AG04449 (cell line): ENCODE measurements at regions not wholly inside any gene's neighbourhood (a gene's known extent, or its start where the extent isn't known, plus 50 kb on each side); places are given as distances from the start of the nearest gene placed in this dataset.
"Not testable (repeated sequence)": the region's sequence is repeated elsewhere in the genome, so short reads cannot be mapped to it uniquely, and the experiment has no call there.

Source experiments
- CTCF ChIA-PET: fragments of 350-600 bp; formaldehyde crosslinking; extraction: SDS; loops from one replicate; lab custom pipeline; 2021; ENCODE audit warnings: antibody characterized with exemption; lab: Yijun Ruan, JAX
- POLR2A ChIA-PET: fragments of 400-600, 350-600 bp; formaldehyde crosslinking; extraction: SDS; loops from one replicate; lab custom pipeline; 2020; ENCODE audit warnings: antibody characterized with exemption, inconsistent platforms; lab: Yijun Ruan, JAX
- DNase-seq: peaks from one replicate; pipeline ENCODE4 v3.0.0-alpha.2; 2010; ENCODE audit warnings: low read depth, low spot score
- H3K4me3 ChIP-seq: 2 replicates; pipeline ENCODE4 v1.5.1; 2011; ENCODE audit warnings: low read depth, mild to moderate bottlenecking, control low read depth, low read length

DNA sequence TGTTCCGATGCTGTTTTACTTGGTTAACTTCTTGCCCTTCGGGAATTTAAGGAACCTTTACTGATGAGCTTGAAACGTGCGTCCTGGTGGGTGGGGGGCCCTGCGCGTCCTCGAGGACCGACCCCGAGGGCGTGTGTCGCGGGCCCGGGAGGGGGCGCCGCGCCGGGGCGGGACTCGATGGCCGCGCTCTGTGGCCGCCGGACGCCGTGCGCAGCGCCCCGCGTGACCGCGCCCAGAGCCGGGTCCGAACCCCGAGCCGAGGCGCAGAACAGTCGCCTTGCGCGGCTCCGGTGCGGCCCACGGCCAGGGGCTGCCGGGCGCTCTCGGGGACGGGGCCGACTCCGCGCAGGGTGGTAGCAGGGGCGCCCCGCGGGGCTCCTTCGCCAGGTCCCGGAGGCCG is 4053.5 kb upstream of the TPTE start:
- H3K4me3 ChIP-seq, POLR2A ChIA-PET, DNase-seq, CTCF ChIA-PET: not testable (repeated sequence)

DNA sequence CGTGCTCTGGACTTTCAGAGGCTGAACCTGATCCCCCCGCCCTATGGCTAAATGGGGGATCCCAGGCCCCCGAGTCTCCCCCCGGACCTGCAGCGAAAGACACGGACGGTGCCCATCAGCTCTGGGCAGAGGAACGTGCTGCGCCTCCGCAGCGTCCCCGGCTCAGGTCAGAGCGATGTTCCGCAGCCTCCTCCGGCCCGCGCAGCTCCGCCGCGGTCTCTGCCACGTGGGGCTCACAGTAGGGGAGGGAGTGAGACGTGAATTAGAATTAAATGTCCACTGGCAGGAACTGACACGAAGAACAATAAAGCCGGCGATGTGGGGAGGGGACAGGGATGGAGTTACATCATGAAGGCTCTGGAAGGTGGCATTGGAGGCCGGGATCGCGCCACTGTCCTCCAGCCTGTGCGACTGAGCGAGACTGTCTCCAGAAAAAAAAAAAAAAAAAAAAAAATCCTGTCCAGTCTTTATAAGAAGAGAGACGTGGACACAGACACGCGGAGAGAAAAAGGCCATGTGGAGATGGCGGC is 4053.0 kb upstream of the TPTE start:
- DNase-seq, POLR2A ChIA-PET, CTCF ChIA-PET, H3K4me3 ChIP-seq: not testable (repeated sequence)

DNA sequence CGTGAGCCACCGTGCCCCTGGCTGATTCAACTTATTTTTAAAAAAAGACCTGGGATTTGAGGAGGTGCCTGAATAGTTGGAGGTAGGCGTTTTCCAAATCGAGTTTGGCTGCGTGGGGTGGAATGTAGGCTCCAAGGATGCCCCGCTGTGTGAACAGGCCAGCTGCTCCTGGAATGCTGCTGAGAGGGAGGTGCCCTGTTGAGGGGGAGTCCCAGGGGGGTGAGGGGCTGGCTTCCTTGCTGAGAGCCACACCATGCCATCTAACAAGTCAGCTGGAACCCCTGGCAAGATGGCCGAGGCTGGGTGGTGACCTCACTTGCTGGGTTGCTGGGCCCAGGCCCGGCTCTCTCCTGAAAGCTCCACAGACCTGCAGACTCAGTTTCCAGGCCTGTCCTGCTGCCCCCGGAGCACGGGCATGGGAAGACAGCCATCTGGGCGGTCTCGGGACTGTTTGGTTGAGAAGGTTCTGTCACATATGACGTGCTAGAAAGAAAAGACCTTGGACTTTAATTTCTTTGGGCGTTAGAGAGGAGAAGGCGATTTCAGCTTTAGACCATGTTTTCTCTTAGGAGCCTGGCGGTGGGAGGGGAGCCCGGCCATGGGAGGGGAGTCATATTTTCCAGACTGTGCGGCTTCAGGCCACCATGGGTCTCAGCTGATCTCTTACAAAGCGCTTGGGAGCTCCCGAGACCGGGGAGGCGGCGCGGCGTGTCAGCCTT is 4047.0 kb upstream of the TPTE start:
- DNase-seq, POLR2A ChIA-PET, H3K4me3 ChIP-seq, CTCF ChIA-PET: not testable (repeated sequence)

DNA sequence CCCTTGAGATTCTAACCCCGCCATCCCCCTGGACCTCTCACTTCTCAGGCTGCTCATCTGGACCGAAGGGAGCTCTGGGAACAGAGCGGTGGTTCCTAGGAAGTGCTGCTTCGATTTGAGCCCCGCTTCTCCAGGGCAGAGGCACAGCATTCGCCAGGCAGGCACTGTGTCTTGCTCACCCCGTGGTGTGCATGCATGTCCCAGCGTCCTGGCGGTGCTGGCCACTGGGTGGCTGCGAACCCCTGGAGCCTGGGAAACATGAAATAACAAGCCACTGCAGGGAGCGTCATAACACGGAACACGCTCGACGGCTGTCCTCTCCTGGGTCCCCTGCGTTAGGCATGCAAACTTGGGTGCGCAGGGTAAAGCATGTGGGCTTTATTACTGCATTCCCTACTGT is 4040.3 kb upstream of the TPTE start:
- H3K4me3 ChIP-seq, CTCF ChIA-PET: not testable (repeated sequence)

DNA sequence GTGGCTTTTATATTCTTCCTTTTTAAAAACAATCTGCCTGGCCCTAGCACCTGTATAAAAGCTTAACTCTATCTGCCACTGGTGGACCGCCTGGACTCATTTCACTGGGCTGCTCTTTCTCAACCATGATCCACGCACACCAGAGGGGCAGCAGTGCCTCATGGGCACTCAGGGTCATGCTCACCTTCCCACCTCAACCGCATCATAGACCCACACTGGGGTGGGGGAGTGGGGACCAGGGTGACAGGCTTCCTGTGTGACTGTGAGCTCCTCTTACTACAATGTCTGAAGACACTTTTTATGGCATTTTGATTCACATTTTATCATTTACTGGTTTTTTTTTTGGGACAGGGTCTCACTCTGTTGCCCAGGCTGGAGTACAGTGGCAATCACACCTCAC is 4038.8 kb upstream of the TPTE start:
- not testable (repeated sequence) for DNase-seq

More for the DNA sequence above, 4040.3 kb upstream of the TPTE start:
- DNase-seq, POLR2A ChIA-PET: not testable (repeated sequence)

DNA sequence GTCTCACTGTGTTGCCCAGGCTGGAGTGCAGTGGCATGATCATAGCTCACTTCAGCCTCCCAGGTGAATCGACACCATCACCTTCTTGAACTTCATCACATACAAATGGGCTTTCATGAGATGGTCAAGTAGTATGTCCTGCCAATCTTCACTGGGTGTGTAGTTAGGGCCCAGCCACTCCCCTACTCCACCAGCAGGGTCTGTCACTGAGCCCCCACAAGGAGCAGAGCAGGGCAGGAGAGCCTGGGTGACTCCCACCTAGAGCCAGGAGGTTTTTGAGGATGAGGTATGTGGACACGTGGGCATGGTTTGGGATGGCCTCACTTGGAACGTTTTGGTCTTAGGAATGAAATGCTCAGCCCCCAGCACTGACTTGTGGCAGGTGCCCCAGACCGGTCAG is 4037.7 kb upstream of the TPTE start:
- H3K4me3 ChIP-seq, CTCF ChIA-PET, POLR2A ChIA-PET, DNase-seq: not testable (repeated sequence)

More for the DNA sequence above, 4038.8 kb upstream of the TPTE start:
- POLR2A ChIA-PET, H3K4me3 ChIP-seq, CTCF ChIA-PET: not testable (repeated sequence)

DNA sequence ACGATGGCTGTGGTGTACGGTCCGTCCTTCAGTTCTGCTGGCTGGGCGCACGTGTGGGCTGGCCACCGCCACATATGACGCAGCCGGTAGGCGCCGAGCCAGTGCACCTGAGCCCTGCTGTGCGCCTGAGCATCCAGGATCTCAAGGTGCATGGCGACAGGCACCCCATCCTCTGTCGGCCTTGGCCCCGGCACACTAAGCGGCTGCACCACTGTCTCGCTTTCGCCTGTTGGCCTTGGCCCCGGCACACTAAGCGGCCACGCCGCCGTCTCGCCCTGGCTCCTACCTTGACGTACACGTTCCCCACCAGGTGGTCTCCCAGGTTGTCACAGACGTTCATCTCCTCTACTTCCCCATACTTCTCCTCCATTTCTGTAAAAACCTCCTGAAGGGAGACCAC is 4034.6 kb upstream of the TPTE start:
- CTCF ChIA-PET, POLR2A ChIA-PET, H3K4me3 ChIP-seq, DNase-seq: not testable (repeated sequence)

DNA sequence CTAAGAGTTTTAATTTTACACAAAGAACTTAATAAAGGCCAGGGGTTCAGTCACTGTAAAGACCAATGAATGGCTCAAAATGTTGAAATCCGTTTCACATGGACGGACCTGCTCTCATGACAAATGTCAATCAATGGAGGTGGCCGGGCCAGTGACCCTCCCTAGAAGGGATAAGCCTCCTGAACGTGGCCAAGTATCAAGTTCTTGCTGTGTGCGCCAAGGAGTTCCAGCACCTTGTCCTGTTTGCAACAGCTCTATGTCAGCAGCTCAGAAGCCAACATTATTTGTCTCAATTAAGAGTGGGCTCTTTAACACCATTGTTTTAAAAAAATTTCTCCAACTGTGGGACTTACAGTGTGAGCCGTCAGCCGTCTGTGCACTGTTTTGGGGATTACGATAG is 4028.7 kb upstream of the TPTE start:
- H3K4me3 ChIP-seq, DNase-seq, CTCF ChIA-PET, POLR2A ChIA-PET: not testable (repeated sequence)

DNA sequence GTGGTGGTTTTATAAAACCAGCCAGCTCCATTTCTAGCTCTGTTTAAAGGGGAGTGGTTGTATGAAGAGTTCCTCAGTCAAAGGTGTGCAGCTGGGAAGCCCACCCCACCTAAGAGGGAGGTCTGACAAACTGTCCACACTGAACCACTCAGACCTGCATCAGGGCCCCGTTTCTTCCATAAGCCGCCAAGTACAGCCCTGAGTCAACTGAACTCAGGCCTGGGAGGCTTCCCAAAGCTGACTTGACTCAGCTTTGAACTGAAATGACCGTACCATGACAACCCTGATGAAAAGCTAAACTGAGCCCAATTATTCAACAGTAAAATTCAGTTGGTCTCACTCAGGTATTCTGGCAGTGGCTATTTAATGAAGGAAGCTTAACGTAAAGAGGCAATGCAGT is 4027.4 kb upstream of the TPTE start:
- H3K4me3 ChIP-seq, POLR2A ChIA-PET, CTCF ChIA-PET, DNase-seq: not testable (repeated sequence)

DNA sequence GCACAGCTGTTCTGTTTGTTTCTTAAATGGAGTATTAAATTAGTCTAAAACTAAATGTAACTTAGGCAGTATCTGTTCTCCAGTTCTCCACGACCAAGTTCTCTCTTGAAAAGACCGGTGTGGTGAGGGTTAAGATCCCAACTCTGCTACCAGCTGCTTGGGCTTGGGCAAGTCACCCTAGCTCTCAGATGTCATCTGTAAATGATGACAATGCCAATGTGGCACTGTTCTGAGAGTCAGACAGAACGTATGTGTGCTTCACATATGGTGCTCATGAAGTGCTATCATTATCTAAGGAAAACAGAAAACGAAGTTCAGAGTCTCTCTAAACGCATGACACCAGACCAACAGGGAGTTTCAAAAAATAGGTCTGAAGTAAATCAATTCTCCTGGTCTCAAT is 4025.0 kb upstream of the TPTE start:
- CTCF ChIA-PET, POLR2A ChIA-PET, H3K4me3 ChIP-seq, DNase-seq: not testable (repeated sequence)

DNA sequence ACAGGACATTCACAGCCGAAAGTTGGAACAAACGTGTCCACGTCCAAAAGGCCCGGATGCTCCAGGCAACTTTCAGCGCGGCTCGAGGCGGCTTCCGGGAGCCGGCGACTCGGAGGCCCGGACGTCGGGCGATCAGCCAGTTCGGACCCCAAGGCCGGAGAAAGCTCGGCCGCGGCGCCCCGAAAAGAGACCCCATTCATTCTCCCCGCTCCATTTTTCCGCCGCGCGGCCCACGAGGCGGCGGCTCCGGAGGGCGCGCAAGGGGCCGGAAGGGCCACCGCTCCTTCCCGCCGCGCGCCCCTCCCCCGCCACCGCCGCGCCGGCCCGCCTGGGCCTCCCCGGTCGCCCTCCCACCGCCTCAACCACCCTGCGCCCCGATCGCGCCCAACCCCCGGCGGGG is 4022.7 kb upstream of the TPTE start:
- peak overlapping the region; percentile 62 for H3K4me3 ChIP-seq
- CTCF ChIA-PET, POLR2A ChIA-PET, DNase-seq: not testable (repeated sequence)

DNA sequence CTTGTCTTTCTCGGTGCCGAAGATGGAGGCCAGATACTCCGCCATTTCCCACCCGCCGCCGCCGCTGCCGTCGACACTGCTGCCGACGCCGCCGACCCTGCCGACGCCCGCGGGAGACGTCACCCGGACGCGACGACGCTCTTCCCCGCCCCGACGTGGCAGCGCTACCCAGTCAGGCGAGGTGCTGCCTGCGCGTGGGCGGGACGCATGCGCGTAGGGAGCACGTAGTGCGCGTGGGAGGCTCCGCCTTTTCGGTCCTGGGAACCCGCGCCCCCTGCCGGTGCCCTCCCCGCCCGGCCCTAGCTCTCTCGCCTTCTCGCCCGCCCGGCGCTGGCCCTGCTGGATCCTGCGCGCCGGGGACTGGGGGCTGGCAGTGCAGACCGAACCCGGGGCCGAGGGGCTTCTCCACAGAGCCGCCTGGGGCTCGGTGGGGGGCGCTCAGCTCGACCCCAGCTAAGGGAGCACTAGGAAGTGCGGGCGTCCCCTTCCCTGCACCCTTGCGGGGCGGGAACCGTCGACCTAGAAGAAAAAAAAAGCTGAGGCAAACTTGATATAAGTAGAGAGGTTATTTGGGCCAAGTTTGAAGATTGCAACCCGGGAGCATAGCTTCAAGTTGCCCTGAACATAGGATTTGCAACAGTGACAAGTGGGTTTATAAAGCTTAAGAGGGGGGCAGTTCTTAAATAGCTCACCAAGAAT is 4022.1 kb upstream of the TPTE start:
- POLR2A ChIA-PET, CTCF ChIA-PET, H3K4me3 ChIP-seq, DNase-seq: not testable (repeated sequence)

DNA sequence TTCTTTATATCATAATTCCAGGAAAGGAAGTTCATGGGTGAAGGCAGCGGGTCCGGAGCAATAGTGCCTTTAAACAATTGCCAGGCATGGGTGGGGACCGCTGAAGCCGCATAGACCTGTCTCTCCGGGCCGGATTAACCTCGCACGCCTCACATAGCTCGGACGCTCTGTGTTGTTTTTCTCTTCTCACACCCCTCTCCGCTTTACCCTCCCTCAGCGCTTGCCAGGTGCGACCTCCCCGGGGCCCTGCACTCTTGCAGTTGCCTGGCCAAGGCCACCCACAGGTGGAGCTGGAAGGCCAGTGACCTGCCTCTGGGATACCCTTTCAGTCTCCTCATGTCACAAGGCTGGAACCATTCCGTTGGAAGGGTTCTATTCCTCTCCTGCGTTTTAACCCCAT is 4021.5 kb upstream of the TPTE start:
- DNase-seq, CTCF ChIA-PET, H3K4me3 ChIP-seq, POLR2A ChIA-PET: not testable (repeated sequence)

DNA sequence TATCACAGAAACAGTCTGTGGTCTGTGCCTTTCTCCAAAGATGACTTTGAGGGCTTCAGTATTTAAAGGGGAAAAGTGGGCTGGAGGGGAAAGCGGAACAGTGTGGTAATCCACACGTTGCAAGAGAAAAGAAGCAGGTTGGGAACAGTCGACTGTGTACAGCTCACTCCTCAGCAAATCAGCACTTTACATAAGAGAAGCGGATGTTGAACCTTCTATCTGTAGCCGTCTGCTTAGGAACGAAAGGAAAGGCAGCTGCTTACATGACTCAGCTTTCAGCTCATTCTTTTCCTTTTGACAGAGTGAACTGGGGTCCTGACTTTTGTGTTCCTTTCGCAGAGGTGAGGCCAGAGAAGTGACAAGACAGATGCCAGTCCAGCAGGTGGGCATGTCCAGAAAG is 4020.7 kb upstream of the TPTE start:
- CTCF ChIA-PET, H3K4me3 ChIP-seq, DNase-seq, POLR2A ChIA-PET: not testable (repeated sequence)

DNA sequence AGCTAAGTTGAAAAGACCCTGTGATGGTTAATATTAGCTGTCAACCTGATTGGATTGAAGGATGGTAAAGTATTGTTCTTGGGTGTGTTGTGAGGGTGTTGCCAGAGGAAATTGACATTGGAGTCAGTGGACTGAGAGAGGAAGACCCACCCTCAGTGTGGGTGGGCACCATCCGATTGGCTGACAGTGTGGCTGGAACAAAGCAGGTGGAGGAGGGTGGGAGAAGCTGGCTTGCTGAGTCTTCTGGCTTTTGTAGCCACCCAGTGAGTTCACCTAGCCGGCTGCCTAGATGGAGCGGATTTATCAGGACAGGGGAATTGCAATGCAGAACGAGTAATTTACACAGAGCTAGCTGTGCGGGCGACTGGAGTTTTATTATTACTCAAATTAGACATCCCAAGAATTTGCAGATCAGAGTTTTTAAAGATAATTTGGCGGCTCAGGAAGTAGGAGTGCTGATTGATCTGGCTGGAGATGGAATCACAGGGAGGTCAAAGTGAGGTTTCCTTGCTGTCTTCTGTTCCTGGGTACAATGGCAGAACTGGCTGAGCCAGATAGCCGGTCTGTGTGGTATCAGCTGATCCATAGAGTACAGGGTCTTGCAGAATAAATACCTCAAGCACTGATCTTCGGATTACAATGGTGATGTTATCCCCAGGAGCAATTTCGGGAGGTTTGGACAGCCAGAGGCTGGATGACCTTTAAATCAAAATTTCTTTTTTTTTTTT is 4015.1 kb upstream of the TPTE start:
- H3K4me3 ChIP-seq, POLR2A ChIA-PET, DNase-seq, CTCF ChIA-PET: not testable (repeated sequence)

DNA sequence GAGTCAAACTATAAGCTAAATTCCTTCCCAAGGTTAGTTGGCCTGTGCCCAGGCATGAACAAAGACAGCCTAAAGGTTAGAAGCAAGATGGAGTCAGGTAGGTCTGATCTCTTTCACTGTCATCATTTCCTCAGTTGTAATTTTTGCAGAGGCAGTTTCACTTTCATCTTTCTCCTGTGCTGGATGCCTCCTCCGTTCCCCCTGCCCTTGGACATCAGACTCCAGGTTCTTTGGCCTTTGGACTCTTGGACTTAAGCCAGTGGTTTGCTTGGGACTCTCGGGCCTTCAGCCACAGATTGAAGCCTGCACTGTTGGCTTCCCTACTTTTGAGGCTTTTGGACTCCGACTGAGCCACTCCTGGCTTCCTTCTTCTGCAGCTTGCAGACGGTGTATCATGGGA is 4013.8 kb upstream of the TPTE start:
- CTCF ChIA-PET, DNase-seq, H3K4me3 ChIP-seq, POLR2A ChIA-PET: not testable (repeated sequence)
